ENCODE measurements at regions not wholly inside any gene's neighbourhood (a gene's known extent, or its start where the extent isn't known, plus 50 kb on each side); places are given as distances from the start of the nearest gene placed in this dataset.

GRCh38 chr2:226334981-226335720 lies 464.5 kb downstream of the IRS1 start:
- no peak for TF ChIP-seq CTCF (IDR thresholded peaks at IDR 0.05; ENCODE audit: insufficient read depth, low read length, poor library complexity, severe bottlenecking)
- DNase-seq (ENCODE audit: low read depth) = no peak
- Histone ChIP-seq H3K4me3 (ENCODE audit: low read depth, low read length) (no peak overlapping the region), H3K36me3 (ENCODE audit: control insufficient read depth, insufficient read depth, low read length) (no peaks in the 10 kb centered on the region), H3K27me3 (ENCODE audit: control insufficient read depth, insufficient read depth, low read length) (no peaks in the 10 kb centered on the region)

GRCh38 chr2:226333388-226333787 lies 466.2 kb downstream of the IRS1 start:
- H3K36me3 ChIP-seq (ENCODE audit: control insufficient read depth, insufficient read depth, low read length) = no peaks in the 10 kb centered on the region
- no peaks in the 10 kb centered on the region for H3K27me3 ChIP-seq (ENCODE audit: control insufficient read depth, insufficient read depth, low read length)
- no peak for DNase-seq (ENCODE audit: low read depth)
- no peak for TF ChIP-seq CTCF (IDR thresholded peaks at IDR 0.05; ENCODE audit: insufficient read depth, low read length, poor library complexity, severe bottlenecking)
- no peak overlapping the region for H3K4me3 ChIP-seq (ENCODE audit: low read depth, low read length)

- no peak for TF ChIP-seq CTCF (IDR thresholded peaks at IDR 0.05; ENCODE audit: insufficient read depth, low read length, poor library complexity, severe bottlenecking)
- no peaks in the 10 kb centered on the region for H3K27me3 ChIP-seq (ENCODE audit: control insufficient read depth, insufficient read depth, low read length)
- no peak for DNase-seq (ENCODE audit: low read depth)
- no peaks in the 10 kb centered on the region for H3K36me3 ChIP-seq (ENCODE audit: control insufficient read depth, insufficient read depth, low read length)
- no peak overlapping the region for H3K4me3 ChIP-seq (ENCODE audit: low read depth, low read length)
Measured at GRCh38 chr2:226330206-226330605, 469.4 kb downstream of the IRS1 start.

GRCh38 chr2:226329180-226329579 lies 470.4 kb downstream of the IRS1 start:
- no peak for TF ChIP-seq CTCF (IDR thresholded peaks at IDR 0.05; ENCODE audit: insufficient read depth, low read length, poor library complexity, severe bottlenecking)
- Histone ChIP-seq H3K4me3 (ENCODE audit: low read depth, low read length) (no peak overlapping the region), H3K36me3 (ENCODE audit: control insufficient read depth, insufficient read depth, low read length) (no peaks in the 10 kb centered on the region), H3K27me3 (ENCODE audit: control insufficient read depth, insufficient read depth, low read length) (no peaks in the 10 kb centered on the region)
- no peak for DNase-seq (ENCODE audit: low read depth)

GRCh38 chr2:226327830-226328229 lies 471.8 kb downstream of the IRS1 start:
- DNase-seq (ENCODE audit: low read depth) = no peak
- H3K36me3 ChIP-seq (ENCODE audit: control insufficient read depth, insufficient read depth, low read length) = no peaks in the 10 kb centered on the region
- no peak for TF ChIP-seq CTCF (IDR thresholded peaks at IDR 0.05; ENCODE audit: insufficient read depth, low read length, poor library complexity, severe bottlenecking)

GRCh38 chr2:226325526-226325925 lies 474.1 kb downstream of the IRS1 start:
- H3K4me3 ChIP-seq (ENCODE audit: low read depth, low read length) = no peak overlapping the region
- no peak for DNase-seq (ENCODE audit: low read depth)

More at GRCh38 chr2:226327830-226328229, 471.8 kb downstream of the IRS1 start:
- no peak overlapping the region for H3K4me3 ChIP-seq (ENCODE audit: low read depth, low read length)
- no peaks in the 10 kb centered on the region for H3K27me3 ChIP-seq (ENCODE audit: control insufficient read depth, insufficient read depth, low read length)

More at GRCh38 chr2:226325526-226325925, 474.1 kb downstream of the IRS1 start:
- no peaks in the 10 kb centered on the region for H3K36me3 ChIP-seq (ENCODE audit: control insufficient read depth, insufficient read depth, low read length)
- TF ChIP-seq CTCF (IDR thresholded peaks at IDR 0.05; ENCODE audit: insufficient read depth, low read length, poor library complexity, severe bottlenecking) = no peak
- H3K27me3 ChIP-seq (ENCODE audit: control insufficient read depth, insufficient read depth, low read length) = no peaks in the 10 kb centered on the region

All from kidney epithelial cell (primary cell).